Retinal pigment epithelial cell (primary cell): ENCODE measurements at regions not wholly inside any gene's neighbourhood (a gene's known extent, or its start where the extent isn't known, plus 50 kb on each side); places are given as distances from the start of the nearest gene placed in this dataset.

Experiments used
- DNase-seq: peaks from one replicate; pipeline ENCODE4 v3.0.0-alpha.2; 2010; ENCODE audit warnings: low read depth
- H3K4me3 ChIP-seq: 2 replicates; pipeline ENCODE4 v1.5.1; 2011; ENCODE audit warnings: mild to moderate bottlenecking, low read length, control low read depth, moderate library complexity
- CTCF ChIP-seq: conservative IDR thresholded peaks from 2 replicates; pipeline ENCODE4 v1.5.1; 2011; ENCODE audit warnings: low read depth, low read length, control low read depth, inconsistent platforms

DNA sequence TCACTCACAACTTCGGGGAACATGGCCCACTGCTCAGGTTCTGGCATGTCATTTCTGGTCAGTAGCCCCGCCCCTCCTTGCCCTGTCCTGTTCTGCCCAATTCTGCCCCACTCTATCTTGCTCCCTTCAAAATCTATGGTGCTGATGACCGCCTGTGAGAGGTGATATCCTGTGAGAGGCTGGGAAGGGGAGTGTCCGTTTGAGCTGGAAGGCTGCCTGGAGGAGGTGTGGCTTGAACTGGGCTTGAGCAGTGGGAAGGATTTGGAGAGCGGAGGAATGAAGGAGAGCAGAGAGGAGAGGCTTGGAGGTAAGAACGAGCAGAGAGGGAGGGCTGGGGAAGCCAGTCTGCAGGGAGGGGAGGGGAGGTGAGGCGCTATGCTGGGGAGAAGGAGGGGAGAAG is 145.3 kb downstream of the RPS24 start:
- DNase-seq = no peak

DNA sequence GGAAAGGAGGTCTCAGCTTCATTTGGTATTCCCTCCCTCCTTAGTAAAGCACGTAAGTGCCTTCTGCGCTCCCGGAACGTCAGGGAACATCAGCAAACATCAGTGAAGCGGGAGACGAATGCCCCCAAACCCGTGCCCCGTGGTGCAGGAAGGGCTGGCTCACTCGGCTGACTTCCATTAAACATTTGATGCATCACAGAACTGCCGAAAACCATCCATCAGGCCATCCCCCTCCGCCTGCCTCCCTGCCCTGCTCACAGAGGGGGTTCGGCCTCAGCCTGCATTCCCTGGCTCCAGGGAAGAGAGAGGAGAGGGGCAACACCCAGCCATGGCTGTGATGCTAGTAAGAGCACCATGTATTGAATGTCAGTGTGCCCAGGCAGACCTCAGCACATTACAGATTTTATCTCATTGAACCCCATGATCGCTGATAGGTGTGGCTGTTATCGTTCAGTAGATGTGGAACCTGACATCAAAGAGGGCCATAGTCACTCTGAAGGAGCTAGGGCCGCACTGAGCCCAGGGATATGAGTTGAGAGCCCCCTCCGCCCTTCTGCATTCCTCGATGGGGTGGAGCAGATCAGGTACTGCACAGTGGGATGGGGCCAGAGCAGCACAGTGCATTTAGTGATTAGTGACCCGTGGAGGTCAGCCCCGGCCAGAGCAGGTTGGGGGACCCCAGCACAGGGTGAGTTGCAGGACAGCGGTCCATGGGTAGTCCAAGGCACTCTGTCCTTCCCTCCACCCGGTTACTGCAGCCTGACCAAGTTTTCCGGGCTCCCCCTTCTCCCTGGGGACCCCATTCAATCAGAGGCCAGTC is 146.4 kb downstream of the RPS24 start:
- no peak for DNase-seq
- no peak for TF ChIP-seq CTCF
- no peak overlapping the region for H3K4me3 ChIP-seq

More for the DNA sequence above, 145.3 kb downstream of the RPS24 start:
- H3K4me3 ChIP-seq = no peak overlapping the region
- TF ChIP-seq CTCF = no peak

DNA sequence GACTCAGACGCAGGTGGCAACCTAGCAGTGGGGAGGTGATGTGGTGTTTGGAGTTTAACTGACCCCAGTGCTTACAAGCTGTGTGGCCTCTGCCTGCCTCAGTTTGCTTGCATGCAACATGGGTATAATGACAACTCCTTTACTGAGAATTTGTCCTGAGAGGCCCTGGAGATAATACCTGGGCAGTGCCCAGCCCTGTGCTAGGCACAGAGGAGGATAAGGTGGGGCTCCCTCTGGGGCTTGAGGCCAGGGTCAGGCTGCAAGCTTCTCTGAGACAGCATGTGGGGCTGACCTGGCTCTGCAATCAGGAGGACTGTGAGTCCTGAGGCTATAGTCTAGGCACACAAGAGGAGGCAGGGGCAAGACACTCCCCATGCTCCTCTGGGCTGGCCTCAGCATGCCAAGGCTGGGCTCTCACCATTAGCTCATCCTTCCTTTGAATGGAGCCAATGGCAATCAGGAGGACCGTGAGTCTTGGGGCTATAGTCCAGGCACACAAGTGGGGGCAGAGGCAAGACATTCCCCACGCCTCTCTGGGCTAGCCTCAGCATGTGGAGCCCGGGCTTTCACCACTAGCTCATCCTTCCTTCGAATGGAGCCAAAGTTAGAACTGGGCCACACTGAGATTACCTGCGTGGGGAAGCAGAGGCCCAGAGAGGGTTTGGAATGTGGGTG is 147.9 kb downstream of the RPS24 start:
- no peak for TF ChIP-seq CTCF
- DNase-seq = no peak
- H3K4me3 ChIP-seq = no peak overlapping the region

- no peak for TF ChIP-seq CTCF
- no peak overlapping the region for H3K4me3 ChIP-seq
- no peak for DNase-seq
These were observed 149.2 kb downstream of the RPS24 start for GRCh38 chr10:78182841-78183240.

GRCh38 chr10:78184851-78185692 is 151.4 kb downstream of the RPS24 start:
- H3K4me3 ChIP-seq = no peak overlapping the region
- TF ChIP-seq CTCF = no peak
- no peak for DNase-seq

GRCh38 chr10:78185693-78186055 is 152.0 kb downstream of the RPS24 start:
- TF ChIP-seq CTCF = no peak
- no peak for DNase-seq
- H3K4me3 ChIP-seq = no peak overlapping the region
